ENCODE measurements at regions not wholly inside any gene's neighbourhood (a gene's known extent, or its start where the extent isn't known, plus 50 kb on each side); places are given as distances from the start of the nearest gene placed in this dataset.

GRCh38 chr10:108904163-108904838, 1019.0 kb downstream of the XPNPEP1 start:
- 97% methylated on average over 5 of the region's 5 CpGs; no CpG with 5 or more reads in 1 of the 2 experiments for WGBS, 2 experiments (ENCODE audit: extremely low coverage in 1 of 2, insufficient coverage in 1 of 2, insufficient read length in 1 of 2, insufficient replicate concordance in 2 of 2, low coverage in 1 of 2, low lambda C conversion rate in 2 of 2, missing lambda C conversion rate in 1 of 2)
- ChIA-PET POLR2A (ENCODE audit: partially characterized antibody) (no interaction called here), CTCF (ENCODE audit: partially characterized antibody) (interaction anchor here (0.8 to 1.5 kb wide), 3 partner anchors 10 to 274 kb away, joined by 3 read pairs; no protein-coding TSS in a partner anchor)
- H3K4me3 ChIP-seq (ENCODE audit: extremely low read depth in 1 of 4, insufficient read depth in 2 of 4, low read depth in 3 of 4, low read length in 4 of 4), result no peak overlapping the region
- H3K36me3 ChIP-seq (ENCODE audit: control insufficient read depth in 2 of 4, insufficient read depth in 4 of 4, low read length in 3 of 4), result no peaks in the 10 kb centered on the region
- H3K4me1 ChIP-seq (replicated peaks in 1 of 4; ENCODE audit: control insufficient read depth in 3 of 4, insufficient read depth in 4 of 4, low read length in 3 of 4), result no peaks in the 10 kb centered on the region
- H2BK20ac ChIP-seq (ENCODE audit: low read length), result no peak overlapping the region
- H3K79me2 ChIP-seq (ENCODE audit: control insufficient read depth in 1 of 2, insufficient read depth in 2 of 2, low read length in 2 of 2), result no peaks in the 10 kb centered on the region
- H3K18ac ChIP-seq (ENCODE audit: extremely low read depth, low read length), result no peak overlapping the region
- H3K4me2 ChIP-seq (ENCODE audit: insufficient read depth in 1 of 2, low read depth in 2 of 2, low read length in 2 of 2), result no peak overlapping the region
- no peak overlapping the region for H2AK5ac ChIP-seq (ENCODE audit: low read depth, low read length)
- H4K91ac ChIP-seq (replicated peaks; ENCODE audit: insufficient read length, low read length), result no peak overlapping the region
- no peak overlapping the region for H3K27ac ChIP-seq (ENCODE audit: low read depth, low read length)
- H2BK15ac ChIP-seq (ENCODE audit: low read length), result no peak overlapping the region
- no peak overlapping the region for H3K4ac ChIP-seq (replicated peaks; ENCODE audit: insufficient read length, low read depth, low read length)
- no peak overlapping the region for H3K56ac ChIP-seq (replicated peaks; ENCODE audit: insufficient read length, low read depth, low read length)
- H3K14ac ChIP-seq (ENCODE audit: insufficient read length), result no peak overlapping the region
- H2BK120ac ChIP-seq (replicated peaks; ENCODE audit: low read depth, low read length), result no peak overlapping the region
- no peak overlapping the region for H2AFZ ChIP-seq (ENCODE audit: low read length)
- no peak overlapping the region for H2BK12ac ChIP-seq (ENCODE audit: low read depth, low read length)
- H4K20me1 ChIP-seq (replicated peaks in 1 of 2; ENCODE audit: control insufficient read depth in 1 of 2, insufficient read depth in 2 of 2, low read length in 2 of 2), result no peaks in the 10 kb centered on the region
- no peak overlapping the region for H2BK5ac ChIP-seq (ENCODE audit: low read depth, low read length)
- H3K9ac ChIP-seq (replicated peaks in 1 of 4; ENCODE audit: extremely low read depth in 1 of 4, low read depth in 3 of 4, low read length in 3 of 4), result no peak overlapping the region
- no peaks in the 10 kb centered on the region for H3K23me2 ChIP-seq (ENCODE audit: low read depth, low read length)
- no peak overlapping the region for H3K23ac ChIP-seq (ENCODE audit: insufficient read length)
- no peak overlapping the region for H4K8ac ChIP-seq (ENCODE audit: extremely low read depth, insufficient read depth, low read length)
- no peaks in the 10 kb centered on the region for H3K79me1 ChIP-seq (ENCODE audit: low read depth, low read length)
- FAIRE-seq (no peak), DNase-seq (ENCODE audit: low read depth in 1 of 2, low spot score in 2 of 2) (no peak)
- H3K27me3 ChIP-seq (replicated peaks in 1 of 4; ENCODE audit: control insufficient read depth in 3 of 4, extremely low read depth in 1 of 4, insufficient read depth in 3 of 4, low read length in 3 of 4), result no peaks in the 10 kb centered on the region
- no peak overlapping the region for H4K5ac ChIP-seq (ENCODE audit: insufficient read length, low read depth, low read length)
- no peaks in the 10 kb centered on the region for H3K9me3 ChIP-seq (ENCODE audit: insufficient read depth in 2 of 2, low read depth in 1 of 2, low read length in 1 of 2)
- TF ChIP-seq GTF2F1 (IDR thresholded peaks at IDR 0.05; ENCODE audit: borderline replicate concordance, low read depth, low read length) (no peak), CTBP2 (IDR thresholded peaks at IDR 0.05; ENCODE audit: borderline replicate concordance, insufficient read depth, insufficient read length, low read length) (no peak), POLR2AphosphoS5 (IDR thresholded peaks at IDR 0.05; ENCODE audit: low read depth, low read length) (no peak), ATF3 (IDR thresholded peaks at IDR 0.05; ENCODE audit: insufficient read depth, low read depth, low read length) (no peak), HDAC6 (IDR thresholded peaks at IDR 0.05; ENCODE audit: low read depth, low read length) (no peak), SRF (IDR thresholded peaks at IDR 0.05; ENCODE audit: low read depth, low read length) (no peak), ATF2 (IDR thresholded peaks at IDR 0.05; ENCODE audit: low read length) (no peak), TAF1 (IDR thresholded peaks at IDR 0.05; ENCODE audit: low read depth, low read length) (no peak), NRF1 (IDR thresholded peaks at IDR 0.05; ENCODE audit: low read depth, low read length) (no peak), EZH2 (IDR thresholded peaks at IDR 0.05; ENCODE audit: low read depth, low read length, severe bottlenecking) (no peak)
